Brain microvascular endothelial cell (primary cell): ENCODE measurements at regions not wholly inside any gene's neighbourhood (a gene's known extent, or its start where the extent isn't known, plus 50 kb on each side); places are given as distances from the start of the nearest gene placed in this dataset.

Experiments used
- DNase-seq: peaks from one replicate; pipeline ENCODE4 v3.0.0-alpha.2; 2020
- H3K27ac ChIP-seq: fragments of 250-450 bp; sonication (Bioruptor Pico); 2 replicates; pipeline ENCODE4 v1.5.1; 2020; ENCODE audit warnings: mild to moderate bottlenecking, moderate library complexity
- H3K27me3 ChIP-seq: fragments of 250-450 bp; sonication (Bioruptor Pico); replicated peaks from 2 replicates; pipeline ENCODE4 v1.5.1; 2020; ENCODE audit warnings: mild to moderate bottlenecking
- H3K36me3 ChIP-seq: fragments of 250-450 bp; sonication (Bioruptor Pico); replicated peaks from 2 replicates; pipeline ENCODE4 v1.5.1; 2020; ENCODE audit warnings: mild to moderate bottlenecking
- H3K4me3 ChIP-seq: 2 replicates; pipeline ENCODE4 v1.5.1; 2011; ENCODE audit warnings: low read depth, mild to moderate bottlenecking, control low read depth, low read length, moderate library complexity
- CTCF ChIP-seq: IDR thresholded peaks from 2 replicates; pipeline ENCODE4 v1.5.1; 2011; ENCODE audit warnings: low read depth, mild to moderate bottlenecking, moderate library complexity, low read length, control low read depth, inconsistent platforms; ENCODE audit errors: missing control alignments
- in situ Hi-C: cut with HindIII; loops from 2 replicates; pipeline ENCODE4 v1.10.0; 2017; ENCODE audit warnings: low sequenced_read_pairs, low pct_ligation_motif_present

DNA sequence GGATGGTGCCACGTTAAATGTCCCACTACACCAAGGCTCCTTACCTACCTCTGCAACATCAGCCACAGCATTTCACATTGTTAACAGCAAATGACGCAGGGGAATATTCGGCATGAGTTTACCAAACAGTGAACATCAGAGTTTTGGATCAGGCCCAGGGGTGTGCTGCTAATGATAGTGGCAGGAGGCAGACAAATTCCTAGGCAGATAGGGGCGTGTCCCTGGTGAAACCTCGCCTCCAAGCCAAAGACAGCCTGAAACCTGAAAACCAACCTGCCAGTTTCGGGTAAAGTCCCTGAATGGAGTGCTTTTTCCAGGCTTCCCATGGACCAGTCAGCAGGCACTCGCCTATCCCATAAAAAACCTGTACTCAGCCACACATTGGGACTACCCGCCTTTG lies 133.6 kb downstream of the SH3BGRL2 start:
- DNase-seq = no peak

GRCh38 chr6:79763301-79763700 lies 132.2 kb downstream of the SH3BGRL2 start:
- TF ChIP-seq CTCF = no peak
- DNase-seq = no peak
- Histone ChIP-seq H3K36me3 (no peaks in the 10 kb centered on the region), H3K27me3 (no peaks in the 10 kb centered on the region), H3K4me3 (no peak overlapping the region), H3K27ac (no peak overlapping the region)
- in situ Hi-C loops = no loop called here

More for the DNA sequence above, 133.6 kb downstream of the SH3BGRL2 start:
- no peaks in the 10 kb centered on the region for H3K36me3 ChIP-seq
- H3K4me3 ChIP-seq = no peak overlapping the region
- H3K27me3 ChIP-seq = no peaks in the 10 kb centered on the region
- in situ Hi-C loops = no loop called here
- H3K27ac ChIP-seq = no peak overlapping the region
- no peak for TF ChIP-seq CTCF

DNA sequence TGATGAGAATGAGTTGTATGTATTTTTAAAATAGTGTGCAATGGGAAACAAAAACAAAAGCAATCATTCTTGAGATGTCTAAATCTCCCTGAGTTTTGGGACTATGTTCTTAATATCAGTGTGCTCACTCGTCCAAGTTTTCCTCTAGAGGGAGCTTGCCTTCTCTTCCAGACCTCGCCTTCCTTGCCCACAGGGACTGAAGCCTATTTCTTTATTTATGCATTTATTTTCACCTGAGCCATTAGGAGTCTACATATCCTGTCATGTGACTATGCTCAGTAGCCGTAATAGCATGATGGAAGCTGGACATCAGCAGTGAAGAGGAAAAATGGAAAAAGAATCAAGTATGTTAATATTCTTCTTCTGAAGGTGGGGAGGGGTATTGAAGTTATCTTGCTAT lies 131.2 kb downstream of the SH3BGRL2 start:
- Histone ChIP-seq H3K27ac (no peak overlapping the region), H3K4me3 (no peak overlapping the region), H3K36me3 (no peaks in the 10 kb centered on the region), H3K27me3 (no peaks in the 10 kb centered on the region)
- in situ Hi-C loops = no loop called here
- peak; percentile 55 for TF ChIP-seq CTCF
- peak; percentile 7 for DNase-seq

GRCh38 chr6:79756496-79756895 lies 125.4 kb downstream of the SH3BGRL2 start:
- in situ Hi-C loops = no loop called here
- H3K36me3 ChIP-seq = no peaks in the 10 kb centered on the region
- TF ChIP-seq CTCF = no peak
- H3K27ac ChIP-seq = no peak overlapping the region
- DNase-seq = no peak
- H3K27me3 ChIP-seq = no peaks in the 10 kb centered on the region
- H3K4me3 ChIP-seq = no peak overlapping the region

DNA sequence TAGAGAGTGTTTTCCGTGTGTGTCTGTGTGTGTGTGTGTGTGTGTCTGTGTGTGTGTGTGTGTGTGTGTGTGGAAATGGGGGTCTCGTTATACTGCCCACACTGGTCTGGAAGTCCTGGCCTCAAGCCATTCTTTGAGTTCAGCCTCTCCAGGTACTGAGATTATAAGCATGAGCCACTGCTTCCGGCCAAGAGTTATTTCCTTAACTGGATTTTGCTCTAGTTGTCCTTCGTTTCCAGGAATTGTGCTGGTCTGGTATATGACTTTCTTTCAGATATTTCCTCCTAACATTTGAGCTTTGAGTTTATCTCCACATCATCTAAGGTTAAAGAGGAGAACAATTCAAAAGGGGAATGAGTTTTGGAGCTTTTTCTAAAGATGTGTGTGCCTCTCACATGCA lies 124.8 kb downstream of the SH3BGRL2 start:
- in situ Hi-C loops = no loop called here

More for the DNA sequence above, 124.8 kb downstream of the SH3BGRL2 start:
- no peak overlapping the region for H3K4me3 ChIP-seq
- DNase-seq = no peak
- no peaks in the 10 kb centered on the region for H3K36me3 ChIP-seq
- H3K27me3 ChIP-seq = no peaks in the 10 kb centered on the region
- TF ChIP-seq CTCF = no peak
- no peak overlapping the region for H3K27ac ChIP-seq
